A549 (cell line): ENCODE measurements at regions not wholly inside any gene's neighbourhood (a gene's known extent, or its start where the extent isn't known, plus 50 kb on each side); places are given as distances from the start of the nearest gene placed in this dataset.

Experiments
- BHLHE40 ChIP-seq: IDR thresholded peaks from 2 replicates; pipeline ENCODE4 v1.6.1; 2012; ENCODE audit warnings: low read depth, low read length, inconsistent platforms
- CHD4 ChIP-seq: fragments of 200-600 bp; sonication (generic); IDR thresholded peaks from 2 replicates; pipeline ENCODE4 v1.6.1; 2016; ENCODE audit warnings: antibody characterized with exemption, mild to moderate bottlenecking, borderline replicate concordance
- FOSL2 ChIP-seq, 2 experiments: fragments of 450-650 bp in 1 of 2; fragments of >200 bp in 1 of 2; sonication (Bioruptor Twin) in 1 of 2; formaldehyde crosslinking; IDR thresholded peaks; 2 replicates each; pipeline versions ENCODE4 v1.5.0 to v1.6.1; 2016 to 2020; ENCODE audit warnings: mild to moderate bottlenecking in 1 of 2, moderate library complexity in 1 of 2
- KDM1A ChIP-seq: fragments of 200-600 bp; sonication (generic); IDR thresholded peaks from 2 replicates; pipeline ENCODE4 v1.6.1; 2016; ENCODE audit warnings: low read depth, mild to moderate bottlenecking
- POLR2A ChIP-seq: IDR thresholded peaks from 2 replicates; pipeline ENCODE4 v1.6.1; 2012; ENCODE audit warnings: mild to moderate bottlenecking, low read length
- RAD21 ChIP-seq, 2 experiments: fragments of >200 bp in 1 of 2; sonication (Bioruptor Twin) in 1 of 2; formaldehyde crosslinking in 1 of 2; IDR thresholded peaks in 1 of 2; conservative IDR thresholded peaks in 1 of 2; 2 replicates in 1 of 2; 3 replicates in 1 of 2; pipeline ENCODE4 v1.6.1; 2012 to 2018; ENCODE audit warnings: inconsistent platforms in 1 of 2
- TF ChIP-seq, protein P1 (sequence below): fragments of >200 bp; sonication (Bioruptor Twin); formaldehyde crosslinking; IDR thresholded peaks from 3 replicates; pipeline ENCODE4 v1.5.1; 2016
- TF ChIP-seq, protein P2 (sequence below): fragments of 200-600 bp; sonication (generic); IDR thresholded peaks from 2 replicates; pipeline ENCODE4 v1.6.1; 2016; ENCODE audit warnings: antibody characterized with exemption, mild to moderate bottlenecking, moderate library complexity
- TF ChIP-seq, protein P3 (sequence below): fragments of 450-650 bp; IDR thresholded peaks from 2 replicates; pipeline ENCODE4 v1.6.1; 2014; ENCODE audit warnings: antibody characterized with exemption

DNA sequence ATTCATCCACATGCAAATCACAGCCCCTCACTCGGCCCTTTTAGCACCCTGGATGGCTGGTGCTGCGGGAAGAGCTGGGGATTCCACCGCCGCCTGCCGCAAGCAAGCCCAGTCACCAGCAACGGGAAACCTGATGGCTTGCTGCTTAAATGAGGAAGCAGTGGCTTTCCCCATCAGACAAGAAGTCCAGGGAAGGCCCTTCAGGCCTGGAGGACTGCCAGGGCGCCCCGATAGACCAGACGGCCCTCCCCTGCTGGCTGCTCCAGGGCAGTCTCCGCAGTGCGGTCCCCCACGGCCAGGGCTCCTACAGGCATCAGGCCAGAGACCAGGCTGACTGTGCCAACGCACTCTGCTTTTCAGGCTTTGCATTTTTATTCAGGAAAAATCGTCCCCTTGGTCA, 439.1 kb downstream of the EIPR1 start:
- TF ChIP-seq POLR2A (no peak), FOSL2 (IDR thresholded peaks at IDR 0.05) (no peak), FOSL2 (CRISPR knock-in tag; IDR thresholded peaks at IDR 0.05) (no peak), KDM1A (no peak), RAD21 (conservative IDR thresholded peaks at IDR 0.05 in 1 of 2, IDR thresholded peaks at IDR 0.05 in 1 of 2) (no peak), BHLHE40 (no peak), CHD4 (no peak)
- TF ChIP-seq, protein P1, sequence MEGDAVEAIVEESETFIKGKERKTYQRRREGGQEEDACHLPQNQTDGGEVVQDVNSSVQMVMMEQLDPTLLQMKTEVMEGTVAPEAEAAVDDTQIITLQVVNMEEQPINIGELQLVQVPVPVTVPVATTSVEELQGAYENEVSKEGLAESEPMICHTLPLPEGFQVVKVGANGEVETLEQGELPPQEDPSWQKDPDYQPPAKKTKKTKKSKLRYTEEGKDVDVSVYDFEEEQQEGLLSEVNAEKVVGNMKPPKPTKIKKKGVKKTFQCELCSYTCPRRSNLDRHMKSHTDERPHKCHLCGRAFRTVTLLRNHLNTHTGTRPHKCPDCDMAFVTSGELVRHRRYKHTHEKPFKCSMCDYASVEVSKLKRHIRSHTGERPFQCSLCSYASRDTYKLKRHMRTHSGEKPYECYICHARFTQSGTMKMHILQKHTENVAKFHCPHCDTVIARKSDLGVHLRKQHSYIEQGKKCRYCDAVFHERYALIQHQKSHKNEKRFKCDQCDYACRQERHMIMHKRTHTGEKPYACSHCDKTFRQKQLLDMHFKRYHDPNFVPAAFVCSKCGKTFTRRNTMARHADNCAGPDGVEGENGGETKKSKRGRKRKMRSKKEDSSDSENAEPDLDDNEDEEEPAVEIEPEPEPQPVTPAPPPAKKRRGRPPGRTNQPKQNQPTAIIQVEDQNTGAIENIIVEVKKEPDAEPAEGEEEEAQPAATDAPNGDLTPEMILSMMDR, result no peak
- TF ChIP-seq, protein P2, sequence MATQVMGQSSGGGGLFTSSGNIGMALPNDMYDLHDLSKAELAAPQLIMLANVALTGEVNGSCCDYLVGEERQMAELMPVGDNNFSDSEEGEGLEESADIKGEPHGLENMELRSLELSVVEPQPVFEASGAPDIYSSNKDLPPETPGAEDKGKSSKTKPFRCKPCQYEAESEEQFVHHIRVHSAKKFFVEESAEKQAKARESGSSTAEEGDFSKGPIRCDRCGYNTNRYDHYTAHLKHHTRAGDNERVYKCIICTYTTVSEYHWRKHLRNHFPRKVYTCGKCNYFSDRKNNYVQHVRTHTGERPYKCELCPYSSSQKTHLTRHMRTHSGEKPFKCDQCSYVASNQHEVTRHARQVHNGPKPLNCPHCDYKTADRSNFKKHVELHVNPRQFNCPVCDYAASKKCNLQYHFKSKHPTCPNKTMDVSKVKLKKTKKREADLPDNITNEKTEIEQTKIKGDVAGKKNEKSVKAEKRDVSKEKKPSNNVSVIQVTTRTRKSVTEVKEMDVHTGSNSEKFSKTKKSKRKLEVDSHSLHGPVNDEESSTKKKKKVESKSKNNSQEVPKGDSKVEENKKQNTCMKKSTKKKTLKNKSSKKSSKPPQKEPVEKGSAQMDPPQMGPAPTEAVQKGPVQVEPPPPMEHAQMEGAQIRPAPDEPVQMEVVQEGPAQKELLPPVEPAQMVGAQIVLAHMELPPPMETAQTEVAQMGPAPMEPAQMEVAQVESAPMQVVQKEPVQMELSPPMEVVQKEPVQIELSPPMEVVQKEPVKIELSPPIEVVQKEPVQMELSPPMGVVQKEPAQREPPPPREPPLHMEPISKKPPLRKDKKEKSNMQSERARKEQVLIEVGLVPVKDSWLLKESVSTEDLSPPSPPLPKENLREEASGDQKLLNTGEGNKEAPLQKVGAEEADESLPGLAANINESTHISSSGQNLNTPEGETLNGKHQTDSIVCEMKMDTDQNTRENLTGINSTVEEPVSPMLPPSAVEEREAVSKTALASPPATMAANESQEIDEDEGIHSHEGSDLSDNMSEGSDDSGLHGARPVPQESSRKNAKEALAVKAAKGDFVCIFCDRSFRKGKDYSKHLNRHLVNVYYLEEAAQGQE, result no peak
- TF ChIP-seq, protein P3, sequence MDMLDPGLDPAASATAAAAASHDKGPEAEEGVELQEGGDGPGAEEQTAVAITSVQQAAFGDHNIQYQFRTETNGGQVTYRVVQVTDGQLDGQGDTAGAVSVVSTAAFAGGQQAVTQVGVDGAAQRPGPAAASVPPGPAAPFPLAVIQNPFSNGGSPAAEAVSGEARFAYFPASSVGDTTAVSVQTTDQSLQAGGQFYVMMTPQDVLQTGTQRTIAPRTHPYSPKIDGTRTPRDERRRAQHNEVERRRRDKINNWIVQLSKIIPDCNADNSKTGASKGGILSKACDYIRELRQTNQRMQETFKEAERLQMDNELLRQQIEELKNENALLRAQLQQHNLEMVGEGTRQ, result no peak
